Right lobe of liver (tissue), 4 donors: ENCODE measurements at regions not wholly inside any gene's neighbourhood (a gene's known extent, or its start where the extent isn't known, plus 50 kb on each side); places are given as distances from the start of the nearest gene placed in this dataset.

Experiments used
- POLR2A ChIP-seq: fragments of 450-650 bp; IDR thresholded peaks from one replicate; pipeline ENCODE4 v1.6.1; 2017; ENCODE audit warnings: antibody characterized with exemption, mild to moderate bottlenecking
- TF ChIP-seq, protein P1 (sequence below), 4 donors: fragments of 200-600 bp in 3 of 4; fragments of 450-650 bp in 1 of 4; IDR thresholded peaks; one replicate each; pipeline versions ENCODE4 v1.5.1 to v1.8.0; 2016 to 2022; ENCODE audit warnings: antibody characterized with exemption in 4 of 4, mild to moderate bottlenecking in 2 of 4
- donor health status: DM: no; HTN: no; CAD: no.
- donor health status: DM: no; HTN: no; CAD: no.
- donor health status: DM: no; HTN: yes; CAD: no.

DNA sequence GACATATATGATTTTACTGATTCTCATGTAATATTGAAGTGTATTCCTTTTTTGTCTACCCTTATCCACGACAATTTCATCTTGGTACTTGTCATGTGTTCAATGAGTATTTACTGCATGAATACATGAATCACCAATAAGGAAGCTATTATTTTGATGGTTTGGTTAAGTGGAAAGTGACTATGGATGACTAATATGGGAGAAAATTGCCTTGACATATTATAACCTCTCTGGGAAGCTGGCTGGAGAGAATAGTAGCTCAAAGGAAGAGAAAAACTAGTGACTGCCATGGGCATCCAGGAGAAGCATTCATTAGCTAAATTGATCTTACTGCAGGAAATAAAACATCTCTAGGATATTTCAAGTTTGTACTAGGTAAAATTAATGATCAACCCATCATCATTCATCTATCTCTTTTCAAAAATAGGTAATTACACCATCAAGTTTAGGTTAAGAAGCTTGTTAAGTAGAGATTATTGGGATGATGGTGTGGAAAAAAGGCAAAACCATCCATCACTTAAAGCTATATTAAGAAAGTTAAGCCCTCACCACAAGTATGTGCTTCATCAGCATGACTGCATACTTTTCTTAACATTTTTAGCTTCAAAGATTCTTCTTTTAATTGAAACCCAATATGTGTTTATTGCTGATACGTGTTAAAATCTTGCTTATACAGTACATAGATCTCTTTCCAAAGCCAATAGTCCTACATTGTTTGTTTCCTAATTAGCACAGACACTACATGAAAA, 455.2 kb upstream of the ARPP21 start:
- TF ChIP-seq POLR2A, result no peak
- TF ChIP-seq, protein P1, sequence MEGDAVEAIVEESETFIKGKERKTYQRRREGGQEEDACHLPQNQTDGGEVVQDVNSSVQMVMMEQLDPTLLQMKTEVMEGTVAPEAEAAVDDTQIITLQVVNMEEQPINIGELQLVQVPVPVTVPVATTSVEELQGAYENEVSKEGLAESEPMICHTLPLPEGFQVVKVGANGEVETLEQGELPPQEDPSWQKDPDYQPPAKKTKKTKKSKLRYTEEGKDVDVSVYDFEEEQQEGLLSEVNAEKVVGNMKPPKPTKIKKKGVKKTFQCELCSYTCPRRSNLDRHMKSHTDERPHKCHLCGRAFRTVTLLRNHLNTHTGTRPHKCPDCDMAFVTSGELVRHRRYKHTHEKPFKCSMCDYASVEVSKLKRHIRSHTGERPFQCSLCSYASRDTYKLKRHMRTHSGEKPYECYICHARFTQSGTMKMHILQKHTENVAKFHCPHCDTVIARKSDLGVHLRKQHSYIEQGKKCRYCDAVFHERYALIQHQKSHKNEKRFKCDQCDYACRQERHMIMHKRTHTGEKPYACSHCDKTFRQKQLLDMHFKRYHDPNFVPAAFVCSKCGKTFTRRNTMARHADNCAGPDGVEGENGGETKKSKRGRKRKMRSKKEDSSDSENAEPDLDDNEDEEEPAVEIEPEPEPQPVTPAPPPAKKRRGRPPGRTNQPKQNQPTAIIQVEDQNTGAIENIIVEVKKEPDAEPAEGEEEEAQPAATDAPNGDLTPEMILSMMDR (IDR thresholded peaks at IDR 0.05), result no peak
